ENCODE measurements at regions not wholly inside any gene's neighbourhood (a gene's known extent, or its start where the extent isn't known, plus 50 kb on each side); places are given as distances from the start of the nearest gene placed in this dataset.

GRCh38 chr18:25648716-25649260 lies 296.8 kb upstream of the ZNF521 start:
- TF ChIP-seq EP300 (IDR thresholded peaks at IDR 0.05) (no peak), POLR2AphosphoS5 (IDR thresholded peaks at IDR 0.05) (no peak), CTCF (IDR thresholded peaks at IDR 0.05) (no peak), POLR2A (IDR thresholded peaks at IDR 0.05) (no peak)
